IMR-90 (cell line): ENCODE measurements at regions not wholly inside any gene's neighbourhood (a gene's known extent, or its start where the extent isn't known, plus 50 kb on each side); places are given as distances from the start of the nearest gene placed in this dataset.

ENCODE experiments used
- CTCF ChIP-seq: conservative IDR thresholded peaks from 2 replicates; pipeline ENCODE4 v1.5.1; 2012; ENCODE audit warnings: mild to moderate bottlenecking, low read depth, low read length, improper control_type of control experiment
- FOS ChIP-seq: fragments of 150-350 bp; IDR thresholded peaks from 2 replicates; pipeline ENCODE4 v1.6.1; 2016; ENCODE audit warnings: low read depth, low read length
- MAZ ChIP-seq: IDR thresholded peaks from 2 replicates; pipeline ENCODE4 v1.6.1; 2012; ENCODE audit warnings: low read depth, mild to moderate bottlenecking, low read length, improper control_type of control experiment, moderate library complexity, borderline replicate concordance
- MXI1 ChIP-seq: IDR thresholded peaks from 2 replicates; pipeline ENCODE4 v1.6.1; 2012; ENCODE audit warnings: low read depth, mild to moderate bottlenecking, low read length, moderate library complexity, borderline replicate concordance
- POLR2A ChIP-seq: IDR thresholded peaks from 2 replicates; pipeline ENCODE4 v1.6.1; 2012; ENCODE audit warnings: mild to moderate bottlenecking, low read depth, low read length
- RFX5 ChIP-seq: IDR thresholded peaks from 2 replicates; pipeline ENCODE4 v1.8.0; 2012; ENCODE audit warnings: low read depth, mild to moderate bottlenecking, low read length, moderate library complexity
- SMC3 ChIP-seq: fragments of 150-350 bp; IDR thresholded peaks from 2 replicates; pipeline ENCODE4 v1.6.1; 2016; ENCODE audit warnings: low read depth, mild to moderate bottlenecking, antibody characterized with exemption, low read length, moderate library complexity
- TF ChIP-seq, protein P1 (sequence below): fragments of 150-350 bp; IDR thresholded peaks from 2 replicates; pipeline ENCODE4 v1.6.1; 2016; ENCODE audit warnings: low read depth, mild to moderate bottlenecking, low read length, moderate library complexity, borderline replicate concordance

GRCh38 chr7:130939321-130940095, 205.5 kb upstream of the KLF14 start:
- TF ChIP-seq CTCF (no peak), SMC3 (no peak), POLR2A (peak; percentile 30), RFX5 (no peak), MXI1 (no peak), MAZ (no peak), FOS (no peak)
- TF ChIP-seq, protein P1, sequence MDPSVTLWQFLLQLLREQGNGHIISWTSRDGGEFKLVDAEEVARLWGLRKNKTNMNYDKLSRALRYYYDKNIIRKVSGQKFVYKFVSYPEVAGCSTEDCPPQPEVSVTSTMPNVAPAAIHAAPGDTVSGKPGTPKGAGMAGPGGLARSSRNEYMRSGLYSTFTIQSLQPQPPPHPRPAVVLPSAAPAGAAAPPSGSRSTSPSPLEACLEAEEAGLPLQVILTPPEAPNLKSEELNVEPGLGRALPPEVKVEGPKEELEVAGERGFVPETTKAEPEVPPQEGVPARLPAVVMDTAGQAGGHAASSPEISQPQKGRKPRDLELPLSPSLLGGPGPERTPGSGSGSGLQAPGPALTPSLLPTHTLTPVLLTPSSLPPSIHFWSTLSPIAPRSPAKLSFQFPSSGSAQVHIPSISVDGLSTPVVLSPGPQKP, result no peak
